A673 (cell line): ENCODE measurements at regions not wholly inside any gene's neighbourhood (a gene's known extent, or its start where the extent isn't known, plus 50 kb on each side); places are given as distances from the start of the nearest gene placed in this dataset.

Source experiments
- BruUV-seq: library from RNA; stranded (reverse); fragments of 400-500 nt; replicated peaks from 2 replicates; lab custom pipeline; 2021; lab: Mats Ljungman, UMichigan
- CTCF ChIA-PET: fragments of 300-600 bp; sonication (Branson Sonifier 250); formaldehyde crosslinking; loops from one replicate; lab custom pipeline; 2022; ENCODE audit warnings: antibody characterized with exemption; lab: Charles Lee
- POLR2A ChIA-PET: fragments of 300-600 bp; sonication (Branson Sonifier 250); formaldehyde crosslinking; loops from one replicate; lab custom pipeline; 2022; ENCODE audit warnings: antibody characterized with exemption; ENCODE audit not compliant: low non-redundant PET; lab: Charles Lee
- DNase-seq: peaks from one replicate; pipeline ENCODE4 v3.0.0-alpha.2; 2015; ENCODE audit warnings: low spot score
- H3K27ac ChIP-seq: fragments of 200-600 bp; sonication (generic); 2 replicates; pipeline ENCODE4 v1.5.1; 2016; ENCODE audit warnings: mixed run types, low read depth, mild to moderate bottlenecking, mixed read lengths, antibody characterized with exemption, low read length; ENCODE audit not compliant: poor library complexity, severe bottlenecking
- H3K27me3 ChIP-seq: fragments of 200-600 bp; sonication (generic); replicated peaks from 2 replicates; pipeline ENCODE4 v1.6.1; 2017; ENCODE audit warnings: mixed run types, low read depth, mild to moderate bottlenecking, mixed read lengths, antibody characterized with exemption, low read length; ENCODE audit not compliant: insufficient read depth, poor library complexity
- H3K36me3 ChIP-seq: fragments of 200-600 bp; sonication (generic); 2 replicates; pipeline ENCODE4 v1.6.1; 2016; ENCODE audit warnings: mixed run types, mild to moderate bottlenecking, mixed read lengths, antibody characterized with exemption, low read length; ENCODE audit not compliant: insufficient read depth, poor library complexity, severe bottlenecking
- H3K4me1 ChIP-seq: fragments of 200-600 bp; sonication (generic); 2 replicates; pipeline ENCODE4 v1.6.1; 2017; ENCODE audit warnings: mixed run types, mild to moderate bottlenecking, mixed read lengths, antibody characterized with exemption, low read length; ENCODE audit not compliant: insufficient read depth, poor library complexity, severe bottlenecking
- H3K4me3 ChIP-seq: fragments of 200-600 bp; sonication (generic); 2 replicates; pipeline ENCODE4 v1.5.1; 2016; ENCODE audit warnings: low read depth, mixed run types, mild to moderate bottlenecking, mixed read lengths, low read length; ENCODE audit not compliant: poor library complexity, severe bottlenecking
- H3K9me3 ChIP-seq: fragments of 200-600 bp; sonication (generic); 2 replicates; pipeline ENCODE4 v1.6.1; 2016; ENCODE audit warnings: mixed run types, low read depth, mild to moderate bottlenecking, mixed read lengths, antibody characterized with exemption, low read length; ENCODE audit not compliant: poor library complexity, severe bottlenecking
- CTCF ChIP-seq: fragments of 300-800, 200-600 bp; sonication (generic); conservative IDR thresholded peaks from 2 replicates; pipeline ENCODE4 v1.5.1; 2017; ENCODE audit warnings: low read depth, mild to moderate bottlenecking, antibody characterized with exemption, low read length, moderate library complexity, mixed read lengths
- EZH2 ChIP-seq: fragments of 200-600 bp; sonication (generic); IDR thresholded peaks from 2 replicates; pipeline ENCODE4 v1.6.1; 2017; ENCODE audit warnings: borderline replicate concordance, low read depth, mild to moderate bottlenecking, mixed read lengths, antibody characterized with exemption, low read length; ENCODE audit not compliant: poor library complexity, severe bottlenecking
- intact Hi-C: fragments of 100-400 bp; cut with micrococcal nuclease; formaldehyde crosslinking; loops from one replicate; pipeline ENCODE4 v1.10.0; 2022; ENCODE audit not compliant: unreplicated experiment

- Histone ChIP-seq H3K36me3 (no peaks in the 10 kb centered on the region), H3K27me3 (no peaks in the 10 kb centered on the region), H3K9me3 (no peaks in the 10 kb centered on the region), H3K27ac (no peak overlapping the region), H3K4me3 (no peak overlapping the region), H3K4me1 (no peaks in the 10 kb centered on the region)
- no TSS peak for BruUV-seq
- ChIA-PET CTCF (no interaction called here), POLR2A (no interaction called here)
- intact Hi-C loops = no loop called here
- TF ChIP-seq CTCF (no peak), EZH2 (no peak)
- no peak for DNase-seq
These were observed 152.4 kb upstream of the GNAI1 start for GRCh38 chr7:79982141-79982770.

DNA sequence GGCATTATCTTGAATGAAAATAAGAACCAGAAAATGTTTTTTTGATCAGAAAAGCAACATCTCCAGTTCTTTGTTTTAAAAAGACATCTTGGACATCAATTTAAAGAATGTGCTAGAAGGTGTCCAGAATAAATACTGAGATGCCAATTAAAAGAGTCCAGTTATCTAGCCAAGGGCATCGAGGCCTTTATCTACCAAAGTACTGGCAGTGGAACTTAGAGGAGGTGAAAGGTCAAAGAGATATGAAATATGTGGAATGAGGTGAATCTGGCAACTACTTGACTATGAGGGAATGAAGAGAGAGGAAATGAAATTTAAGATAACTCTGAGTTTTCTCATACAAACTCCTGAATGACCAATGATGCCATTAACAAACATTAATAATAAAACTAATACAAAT lies 154.3 kb upstream of the GNAI1 start:
- ChIA-PET CTCF (no interaction called here), POLR2A (no interaction called here)
- intact Hi-C loops = no loop called here
- BruUV-seq = no TSS peak
- Histone ChIP-seq H3K9me3 (no peaks in the 10 kb centered on the region), H3K27ac (no peak overlapping the region), H3K27me3 (no peaks in the 10 kb centered on the region), H3K36me3 (no peaks in the 10 kb centered on the region), H3K4me3 (no peak overlapping the region), H3K4me1 (no peaks in the 10 kb centered on the region)
- no peak for TF ChIP-seq CTCF
- no peak for TF ChIP-seq EZH2
- no peak for DNase-seq

- ChIA-PET CTCF (no interaction called here), POLR2A (no interaction called here)
- BruUV-seq = no TSS peak
- H3K4me3 ChIP-seq = no peak overlapping the region
- no peak overlapping the region for H3K27ac ChIP-seq
- H3K9me3 ChIP-seq = no peaks in the 10 kb centered on the region
- TF ChIP-seq CTCF (no peak), EZH2 (no peak)
- no peaks in the 10 kb centered on the region for H3K36me3 ChIP-seq
- H3K27me3 ChIP-seq = no peaks in the 10 kb centered on the region
- intact Hi-C loops = no loop called here
- H3K4me1 ChIP-seq = no peaks in the 10 kb centered on the region
- no peak for DNase-seq
These were observed 155.2 kb upstream of the GNAI1 start for GRCh38 chr7:79979437-79979836.
